GM18507 (cell line): ENCODE measurements at regions not wholly inside any gene's neighbourhood (a gene's known extent, or its start where the extent isn't known, plus 50 kb on each side); places are given as distances from the start of the nearest gene placed in this dataset.

Experiments used
- DNase-seq: peaks from one replicate; pipeline ENCODE4 v3.0.0; 2011; ENCODE audit warnings: low read depth; ENCODE audit not compliant: insufficient read length; ENCODE audit errors: extremely low spot score
- FAIRE-seq: peaks from 2 replicates; lab custom pipeline; 2011; peaks lifted over from hg19 to GRCh38; lab: Jason Lieb, UNC

DNA sequence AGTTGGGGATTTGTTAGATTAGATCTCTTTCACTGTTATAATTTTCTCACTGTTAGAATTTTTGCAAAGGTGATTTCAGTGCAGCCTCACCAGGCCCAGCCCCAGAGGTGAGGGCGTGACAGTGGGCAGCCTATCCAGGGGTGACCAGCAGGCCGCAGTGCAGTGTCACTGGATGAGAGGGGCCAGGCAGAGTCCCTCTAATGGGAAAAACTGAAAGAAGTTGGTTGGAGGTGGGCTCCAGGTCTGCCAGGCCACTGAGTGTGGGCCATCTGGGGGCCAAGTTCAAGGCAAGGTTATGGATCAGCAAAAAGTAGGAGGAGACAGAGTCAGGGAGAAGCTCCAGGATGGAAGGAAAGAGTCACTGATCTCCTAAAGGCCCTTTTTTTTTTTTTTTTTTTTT is 90.5 kb upstream of the SDK1 start:
- no peak for DNase-seq

DNA sequence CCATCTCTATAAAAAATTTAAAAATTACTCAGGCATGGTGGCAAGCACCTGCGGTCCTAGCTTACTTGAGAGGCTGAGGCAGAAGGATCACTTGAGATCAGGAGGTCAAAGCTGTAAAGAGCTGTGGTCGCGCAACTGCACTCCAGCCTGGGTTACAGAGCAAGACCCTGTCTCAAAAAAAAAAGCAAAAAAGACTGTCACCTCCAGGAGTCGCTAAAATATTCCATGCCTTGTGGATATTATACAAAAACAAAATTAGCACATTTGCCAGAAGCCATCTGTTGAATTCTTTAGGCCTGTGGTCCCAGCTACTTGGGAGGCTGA is 87.0 kb upstream of the SDK1 start:
- FAIRE-seq = no peak
- no peak for DNase-seq

More for the DNA sequence above, 90.5 kb upstream of the SDK1 start:
- no peak for FAIRE-seq

DNA sequence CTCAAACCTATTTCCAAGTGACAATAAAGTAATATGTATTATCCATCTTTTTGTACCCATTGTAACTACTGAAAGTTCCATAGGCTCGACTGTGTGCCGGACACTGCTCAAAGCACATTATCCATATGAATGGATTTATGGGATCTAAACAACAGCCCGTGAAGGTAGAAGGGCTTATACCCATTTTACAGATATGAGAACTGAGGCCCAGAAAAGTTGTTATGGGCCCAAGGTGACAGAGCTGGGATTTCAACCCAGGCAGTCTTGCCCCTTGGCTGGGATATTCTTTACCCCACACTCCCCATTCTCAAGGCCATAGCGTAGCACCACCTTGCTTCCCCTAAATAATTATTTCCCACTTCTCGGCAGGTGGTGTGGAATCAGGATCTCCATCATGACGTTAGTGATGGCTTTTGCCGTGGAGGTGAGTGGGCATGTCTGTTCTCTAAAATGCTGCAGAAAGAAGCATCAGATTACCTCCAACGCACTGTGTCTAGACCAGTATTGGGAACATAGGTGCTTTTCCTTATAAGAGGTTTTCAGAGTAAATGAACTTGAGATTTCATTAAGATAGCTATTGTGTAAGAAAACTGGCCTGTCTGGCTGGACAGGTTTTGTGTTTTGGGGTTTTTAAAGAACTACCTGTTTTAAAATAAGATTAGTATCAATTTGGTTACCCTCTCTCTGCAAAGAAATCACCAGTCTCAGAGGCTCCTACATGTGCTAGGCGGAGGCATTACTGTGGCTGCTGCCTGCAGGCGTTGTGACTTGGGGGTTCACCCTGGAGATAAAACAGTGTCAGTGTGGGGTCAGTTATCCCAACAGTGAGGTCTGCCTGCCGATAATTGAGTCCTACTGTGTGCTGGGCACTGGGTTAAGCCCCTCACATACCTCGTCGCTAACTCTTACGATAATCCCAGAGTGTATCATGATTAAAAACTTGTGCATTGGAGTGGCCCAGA is 85.1 kb upstream of the SDK1 start:
- DNase-seq (no peak), FAIRE-seq (no peak)

DNA sequence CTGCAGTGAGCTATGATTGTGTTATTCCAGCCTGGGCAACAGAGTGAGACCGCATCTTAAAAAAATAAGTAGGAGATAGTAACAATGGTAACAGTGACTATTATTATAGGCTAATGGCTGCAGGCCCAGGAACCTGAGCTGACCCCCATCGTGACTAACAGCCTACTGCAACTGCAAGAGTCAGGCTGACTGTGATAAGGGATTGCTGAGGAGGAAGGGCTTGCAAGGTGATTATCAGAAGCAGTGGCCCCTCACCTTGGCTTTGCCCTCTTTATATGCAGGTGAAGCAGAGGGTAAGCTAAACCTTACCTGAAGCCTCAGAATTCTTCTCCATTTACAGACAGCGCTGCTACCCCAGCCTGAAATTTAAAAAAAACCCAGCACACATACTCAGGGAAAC is 83.9 kb upstream of the SDK1 start:
- FAIRE-seq = no peak
- DNase-seq = no peak

DNA sequence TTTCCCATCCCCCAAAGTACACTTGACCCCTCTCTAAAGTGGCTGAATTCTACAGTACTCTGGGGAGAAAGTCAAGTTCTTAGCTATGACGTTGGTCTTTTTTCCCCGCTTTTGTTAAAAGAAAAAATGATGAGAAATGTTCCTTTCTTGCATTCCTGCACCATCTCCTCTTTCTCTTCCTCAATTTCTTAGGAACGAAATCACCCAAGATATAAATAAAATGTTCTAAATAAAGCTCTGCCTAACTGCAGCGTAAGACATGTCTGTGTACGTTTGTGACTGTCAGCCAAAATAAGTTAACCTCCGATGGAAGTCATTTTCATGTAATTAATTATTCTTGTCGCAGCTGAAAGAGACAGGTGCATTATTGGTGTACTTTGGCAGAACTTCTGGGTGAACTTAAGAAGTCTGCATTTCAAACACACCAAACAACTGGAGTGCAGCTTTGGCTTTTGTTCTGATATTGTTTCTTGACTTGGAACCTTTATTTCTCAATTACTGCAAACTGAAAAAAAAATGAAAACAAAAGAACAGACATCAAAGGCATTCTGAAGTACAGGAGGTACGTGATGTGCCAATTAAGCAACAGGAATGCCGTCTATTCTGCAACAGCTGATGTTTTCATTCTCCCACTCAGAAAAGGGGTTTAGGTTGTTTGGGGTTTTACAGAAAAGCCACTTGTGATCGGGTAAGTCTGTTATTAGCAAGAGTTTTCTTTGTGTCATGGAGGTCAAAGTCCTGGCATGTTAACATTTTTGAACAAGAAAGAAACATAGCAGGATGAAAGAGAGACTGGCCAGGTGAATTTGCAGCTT is 82.4 kb upstream of the SDK1 start:
- DNase-seq = no peak
- FAIRE-seq = no peak

DNA sequence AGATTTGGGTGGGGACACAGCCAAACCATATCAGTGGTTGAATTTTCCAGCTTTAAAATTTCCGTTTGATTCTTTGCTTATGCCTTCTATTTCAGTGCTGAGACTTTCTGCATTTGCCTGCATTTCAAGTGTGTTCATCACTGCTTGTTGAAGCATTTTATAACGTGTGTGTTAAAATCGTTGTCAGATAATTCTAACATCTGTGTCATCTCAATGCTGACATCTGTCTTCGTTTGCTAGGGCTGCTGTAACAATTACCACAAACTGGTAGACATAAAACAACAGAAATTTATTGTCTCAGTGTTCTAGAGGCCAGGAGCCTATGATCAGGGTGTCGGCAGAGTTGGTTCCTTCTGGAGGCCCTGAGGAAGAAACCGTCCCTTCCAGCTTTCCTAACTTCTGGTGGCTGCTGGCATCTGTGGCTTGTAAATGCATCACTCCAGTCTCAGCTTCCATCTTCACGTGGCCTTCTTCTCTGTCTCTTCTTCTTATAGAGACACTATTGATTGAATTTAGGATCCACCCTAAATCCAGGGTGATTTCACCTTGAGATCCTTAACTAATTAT is 71.1 kb upstream of the SDK1 start:
- FAIRE-seq = no peak

DNA sequence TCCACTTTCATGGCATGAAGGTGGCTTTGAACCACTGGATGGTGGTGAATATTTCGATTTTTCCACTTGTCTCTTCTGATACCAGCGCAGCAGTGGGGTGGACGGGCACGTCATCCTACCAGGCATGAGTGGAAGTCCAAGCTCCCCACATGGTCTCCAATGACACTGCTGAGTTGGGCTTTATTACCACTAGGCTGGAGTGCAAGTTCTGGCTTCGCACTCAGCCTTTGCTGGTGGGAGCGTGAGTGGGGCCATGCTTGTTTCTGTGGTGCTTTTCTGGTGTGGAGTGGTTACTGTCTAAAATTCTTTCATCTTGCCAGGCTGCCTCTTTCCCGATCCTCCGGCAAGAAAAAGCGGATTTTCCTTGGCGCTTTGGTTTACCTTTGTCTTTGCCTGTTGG is 70.1 kb upstream of the SDK1 start:
- DNase-seq (no peak), FAIRE-seq (no peak)

More for the DNA sequence above, 71.1 kb upstream of the SDK1 start:
- DNase-seq = no peak

DNA sequence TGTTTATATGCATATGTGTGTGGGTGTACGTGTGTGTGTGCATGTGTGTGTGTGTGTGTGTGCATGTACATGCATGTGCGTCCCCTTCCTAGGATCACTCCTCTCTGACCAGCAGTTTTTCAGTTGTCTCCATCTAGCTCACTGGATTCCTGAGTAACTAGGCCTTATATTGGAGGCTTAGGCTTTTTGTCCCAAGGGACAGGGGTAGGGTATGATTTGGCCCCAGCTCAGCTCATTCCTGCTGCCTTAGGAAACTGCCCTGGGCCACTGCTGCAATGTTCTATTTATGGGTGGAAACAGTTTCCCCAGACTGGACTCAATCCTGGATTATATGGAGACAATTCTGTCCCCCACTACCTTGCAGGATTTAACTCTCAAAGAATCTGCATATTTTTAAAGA is 68.8 kb upstream of the SDK1 start:
- FAIRE-seq = no peak

DNA sequence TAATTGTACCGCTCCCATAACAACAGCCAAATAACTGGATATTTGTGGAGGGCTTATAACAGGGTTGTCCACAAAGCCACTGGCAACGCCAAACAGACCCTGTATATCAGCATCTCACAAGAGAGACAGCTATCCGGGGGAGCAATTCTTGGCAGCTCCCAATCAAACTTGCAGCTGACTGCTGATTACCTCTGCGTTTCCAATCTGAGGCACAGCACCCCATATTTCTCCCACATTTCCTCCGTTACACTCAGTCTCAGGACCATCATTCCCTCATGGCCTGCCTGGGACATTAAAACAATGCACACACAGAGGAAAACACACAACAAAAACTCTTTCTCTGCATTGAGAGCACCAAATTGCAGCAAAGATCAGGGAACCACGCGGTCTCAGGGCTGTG is 67.8 kb upstream of the SDK1 start:
- DNase-seq (no peak), FAIRE-seq (no peak)

More for the DNA sequence above, 68.8 kb upstream of the SDK1 start:
- no peak for DNase-seq

DNA sequence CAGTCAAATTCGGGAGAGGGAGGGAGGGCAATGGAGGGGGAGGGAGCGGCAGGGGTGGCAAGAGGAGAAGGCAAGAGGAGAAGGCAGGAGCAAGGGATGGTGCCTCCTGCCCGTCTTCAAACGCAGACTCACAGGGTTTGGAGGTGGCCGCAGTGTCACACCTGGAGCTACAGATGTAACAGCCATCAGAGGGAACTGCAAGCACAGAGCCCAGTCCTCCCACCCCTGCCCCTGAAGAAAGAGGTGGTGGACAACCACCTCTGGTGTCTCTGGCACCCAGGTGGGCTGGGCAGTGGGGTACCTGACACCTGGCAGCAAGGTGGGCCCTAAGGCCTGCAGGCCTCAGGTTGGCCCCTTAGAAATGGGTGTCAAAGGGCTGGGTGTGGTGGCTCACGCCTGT is 67.0 kb upstream of the SDK1 start:
- DNase-seq (no peak), FAIRE-seq (no peak)

DNA sequence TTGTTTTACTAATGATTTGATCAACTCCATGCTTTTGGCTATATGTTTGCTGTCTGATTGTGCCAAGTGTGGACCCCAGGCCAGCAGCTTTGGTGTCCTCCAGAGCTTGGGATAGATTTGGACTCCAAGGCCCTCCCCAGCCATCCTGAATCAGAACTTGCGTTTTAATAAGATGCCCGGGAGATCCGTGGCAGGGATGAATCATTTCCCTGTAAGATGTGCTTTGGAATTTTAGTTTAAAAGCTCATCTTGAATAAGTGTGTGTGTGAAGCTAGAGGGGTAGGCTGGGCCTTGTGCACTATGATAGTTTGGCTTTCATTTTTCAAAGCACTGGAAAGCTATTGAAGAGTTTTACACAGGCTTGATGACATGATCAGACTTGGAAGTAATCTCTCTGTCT is 66.2 kb upstream of the SDK1 start:
- FAIRE-seq = no peak
- DNase-seq = no peak

DNA sequence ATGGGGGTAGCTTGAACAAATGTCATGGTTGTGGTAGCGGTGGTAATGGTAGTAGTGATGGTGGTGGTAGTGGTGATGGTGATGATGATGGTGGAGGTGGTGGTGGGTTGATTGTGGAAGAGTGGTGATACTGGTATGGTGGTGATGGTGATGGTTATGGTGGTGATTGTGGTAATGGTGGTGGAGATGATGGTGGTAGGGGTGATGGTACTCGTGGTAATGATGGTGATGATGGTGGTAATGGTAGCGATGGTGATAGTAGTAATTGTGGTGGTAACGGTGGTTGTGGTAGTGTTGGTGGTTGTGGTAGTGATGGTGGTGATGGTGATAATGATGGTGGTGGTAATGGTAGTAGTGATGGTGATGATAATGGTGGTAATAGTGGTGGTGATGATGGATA is 65.7 kb upstream of the SDK1 start:
- DNase-seq (no peak), FAIRE-seq (no peak)

DNA sequence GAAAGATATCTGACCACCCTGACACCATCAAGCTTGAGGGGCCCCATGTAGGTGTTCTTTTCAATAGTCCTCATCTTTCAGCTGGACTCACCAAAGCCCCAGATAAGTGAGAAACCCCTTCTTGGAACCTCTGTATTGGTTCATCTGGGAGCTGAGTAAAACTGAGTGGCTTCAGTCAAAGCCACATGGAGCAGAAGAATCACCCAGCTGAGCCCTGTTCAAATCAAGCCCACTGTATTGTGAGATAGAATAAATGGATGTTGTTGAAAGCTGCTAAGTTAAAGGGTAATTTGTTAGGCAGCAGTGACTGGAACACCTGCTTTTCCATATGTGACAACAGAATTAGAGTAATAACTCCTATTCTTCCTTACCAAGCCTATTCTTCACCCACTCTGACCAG is 64.8 kb upstream of the SDK1 start:
- DNase-seq = no peak
- FAIRE-seq = no peak

DNA sequence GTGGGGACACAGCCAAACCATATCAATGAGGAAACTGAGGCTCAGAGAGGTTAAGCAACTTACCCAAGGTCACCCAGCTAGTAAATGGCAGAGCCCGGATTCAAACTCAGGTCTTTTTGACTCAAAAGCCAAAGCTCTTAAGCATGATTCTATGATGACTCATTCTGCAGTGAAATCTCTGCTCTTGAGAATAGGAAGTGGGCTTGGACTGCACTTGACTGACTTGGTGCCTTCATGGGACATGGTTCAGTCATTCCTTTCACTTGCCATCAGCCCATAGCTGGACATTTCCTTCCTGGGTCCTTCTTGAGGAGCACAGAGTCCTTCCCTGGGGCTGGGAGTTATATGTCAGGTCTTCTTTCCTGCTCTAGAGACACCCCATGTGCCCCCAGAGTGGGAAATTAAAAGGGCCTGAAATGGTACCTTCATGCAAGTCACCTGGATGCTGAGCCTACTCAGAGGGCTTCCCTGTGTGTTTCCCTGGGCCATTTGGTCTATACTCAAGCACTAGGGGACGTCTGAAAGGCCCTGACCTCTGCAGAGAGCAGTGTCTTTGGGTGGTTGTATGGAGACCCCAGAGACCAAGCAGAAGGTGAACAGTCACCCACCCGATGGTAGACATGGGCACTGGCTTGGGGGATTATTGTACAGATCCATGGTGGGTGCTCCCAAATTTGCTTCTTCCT is 62.4 kb upstream of the SDK1 start:
- DNase-seq (no peak), FAIRE-seq (no peak)

DNA sequence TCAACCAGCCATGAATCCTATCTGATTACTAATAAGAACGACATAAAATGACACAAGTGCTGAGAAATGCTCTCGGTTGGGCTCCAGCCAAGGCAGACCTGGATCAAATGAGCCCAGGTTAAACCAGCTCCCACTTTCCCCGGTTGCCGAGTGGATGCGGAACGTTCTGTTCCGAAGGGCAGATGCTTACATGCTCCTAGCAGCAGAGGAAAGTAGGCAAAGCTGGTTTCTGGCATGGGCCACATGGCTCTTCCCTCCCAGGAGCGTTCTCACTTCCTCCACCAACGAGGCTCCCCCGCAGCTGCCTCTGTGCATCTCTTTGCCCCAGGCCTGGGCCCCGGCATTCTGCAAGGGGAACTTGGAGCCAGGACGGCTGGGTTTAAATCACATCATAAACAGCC is 61.8 kb upstream of the SDK1 start:
- no peak for DNase-seq
- FAIRE-seq = no peak

DNA sequence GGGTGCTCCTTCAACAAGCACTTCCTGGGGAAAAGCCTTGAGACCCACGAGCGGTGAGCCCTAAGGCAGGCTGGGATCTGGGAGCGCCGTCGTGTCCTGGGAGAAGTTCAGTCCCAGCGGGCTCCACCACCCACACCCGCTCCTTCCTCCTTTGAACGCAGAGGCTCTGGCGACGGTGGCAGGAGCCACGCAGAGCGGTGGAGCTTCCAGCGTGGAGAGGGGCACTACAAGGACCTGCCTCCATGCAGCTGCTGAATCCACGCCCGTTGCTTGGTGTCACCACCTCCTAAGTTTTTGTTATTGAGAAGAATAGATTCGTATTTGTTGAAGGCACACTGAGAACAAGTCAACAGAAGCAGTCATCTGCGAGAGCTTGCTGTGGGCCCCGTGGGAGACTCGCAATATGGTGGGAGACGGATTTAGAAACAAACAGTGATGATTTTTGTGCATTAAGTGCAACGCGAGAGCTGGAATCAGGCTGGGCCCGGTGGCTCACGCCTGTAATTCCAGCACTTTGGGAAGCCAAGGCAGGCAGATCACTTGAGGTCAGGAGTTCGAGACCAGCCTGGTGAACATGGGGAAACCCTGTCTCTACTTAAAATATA is 60.1 kb upstream of the SDK1 start:
- no peak for FAIRE-seq

DNA sequence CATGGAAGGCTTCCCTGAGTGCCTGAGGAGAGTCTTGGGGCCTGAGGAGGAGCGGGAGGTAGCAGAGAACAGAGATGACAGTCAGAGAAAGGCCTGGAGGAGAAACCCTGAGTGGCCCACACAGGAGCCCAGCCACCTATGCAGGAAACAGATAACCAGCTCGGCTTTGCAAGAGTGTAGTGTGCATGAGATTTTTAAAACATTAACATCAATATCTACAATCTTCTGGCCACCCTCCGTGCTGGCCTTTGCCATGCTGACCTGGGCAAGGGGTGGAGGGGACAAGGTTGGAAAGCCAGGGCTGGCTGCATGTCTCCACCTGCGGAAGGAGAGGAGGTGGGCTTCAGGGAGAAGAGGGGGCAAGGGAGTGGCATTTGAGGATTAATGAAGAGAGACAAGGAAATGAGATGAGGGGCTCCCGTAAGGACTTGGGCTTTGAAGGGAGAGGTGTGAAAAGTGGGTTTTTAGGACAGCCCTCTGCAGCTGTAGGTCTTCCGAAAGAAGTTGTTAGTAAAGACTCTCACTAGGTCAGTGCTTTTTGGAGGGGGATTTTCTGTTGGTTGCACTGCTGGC is 59.3 kb upstream of the SDK1 start:
- DNase-seq = no peak
- FAIRE-seq = no peak

More for the DNA sequence above, 60.1 kb upstream of the SDK1 start:
- no peak for DNase-seq

DNA sequence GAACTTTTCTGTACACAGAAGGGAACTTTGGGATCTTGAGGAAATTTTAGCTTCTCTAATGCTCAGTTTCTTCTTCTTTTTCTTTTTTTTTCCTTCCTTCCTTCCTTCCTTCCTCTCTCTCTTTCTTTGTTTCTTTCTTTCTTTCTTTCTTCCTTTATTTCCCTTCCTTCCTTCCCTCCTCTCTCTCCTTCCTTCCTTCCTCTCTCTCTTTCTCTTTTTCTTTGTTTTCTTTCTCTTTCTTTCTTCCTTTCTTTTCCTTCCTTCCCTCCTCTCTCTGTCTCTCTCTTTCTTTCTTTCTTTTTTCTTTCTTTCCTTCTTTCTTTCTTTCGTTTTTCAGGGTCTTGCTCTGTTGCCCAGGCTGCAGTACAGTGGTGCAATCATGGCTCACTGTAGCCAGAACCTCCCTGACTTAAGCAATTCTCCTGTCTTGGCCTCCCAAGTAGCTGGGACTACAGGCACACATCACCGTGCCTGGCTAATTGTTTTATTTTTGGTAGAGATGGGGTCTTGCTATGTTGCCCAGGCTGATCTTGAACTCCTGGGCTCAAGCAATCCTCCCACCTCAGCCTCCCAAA is 58.6 kb upstream of the SDK1 start:
- DNase-seq = no peak
- FAIRE-seq = no peak

DNA sequence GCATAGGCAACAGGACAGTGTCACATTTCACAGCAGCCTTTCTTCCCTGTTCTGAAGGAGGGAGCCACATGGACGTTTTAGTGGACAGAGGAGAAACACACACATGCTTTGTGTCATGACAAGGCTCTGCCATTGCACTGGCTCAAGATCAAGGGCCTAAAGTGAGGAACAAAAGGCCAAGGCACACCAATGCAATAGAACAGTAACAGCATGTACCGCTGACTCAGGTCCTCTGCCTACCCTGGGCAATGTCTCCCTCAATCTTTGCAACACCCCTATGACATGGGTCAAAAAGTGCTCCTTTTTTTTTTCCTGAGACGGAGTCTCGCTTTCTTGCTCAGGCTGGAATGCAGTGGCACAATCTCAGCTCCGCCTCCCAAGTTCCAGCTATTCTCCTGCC is 57.8 kb upstream of the SDK1 start:
- FAIRE-seq = no peak
- no peak for DNase-seq
